ENCODE measurements at regions not wholly inside any gene's neighbourhood (a gene's known extent, or its start where the extent isn't known, plus 50 kb on each side); places are given as distances from the start of the nearest gene placed in this dataset.

- TF ChIP-seq CTCF (IDR thresholded peaks at IDR 0.05 in 2 of 3, conservative IDR thresholded peaks at IDR 0.05 in 1 of 3; ENCODE audit: borderline replicate concordance in 1 of 3, insufficient read depth in 1 of 3, low read depth in 2 of 3, low read length in 2 of 3) (no peak), ELF1 (IDR thresholded peaks at IDR 0.05; ENCODE audit: borderline replicate concordance, low read depth) (no peak), ZNF274 (IDR thresholded peaks at IDR 0.05; ENCODE audit: low read depth, low read length) (no peak), CBX3 (IDR thresholded peaks at IDR 0.05; ENCODE audit: low read depth) (no peak), EGR1 (IDR thresholded peaks at IDR 0.05; ENCODE audit: low read depth) (no peak), JUND (IDR thresholded peaks at IDR 0.05) (no peak)
Measured at GRCh38 chr6:1247056-1247455, 64.8 kb upstream of the FOXQ1 start (continued).

- Histone ChIP-seq H3K4me3 (replicated peaks in 1 of 2; ENCODE audit: low read depth in 1 of 2, low read length in 2 of 2) (no peak overlapping the region), H3K27ac (ENCODE audit: low read depth, low read length) (no peak overlapping the region), H3K4me1 (ENCODE audit: control insufficient read depth in 1 of 2, insufficient read depth in 2 of 2, low read length in 2 of 2) (no peaks in the 10 kb centered on the region), H2AFZ (ENCODE audit: low read depth, low read length, poor library complexity, severe bottlenecking) (no peak overlapping the region), H3K9ac (ENCODE audit: low read length) (no peak overlapping the region), H4K20me1 (ENCODE audit: insufficient read depth) (no peaks in the 10 kb centered on the region), H3K27me3 (ENCODE audit: insufficient read depth, low read length) (no peaks in the 10 kb centered on the region), H3K9me3 (ENCODE audit: control insufficient read depth in 1 of 2, insufficient read depth in 1 of 2, low read depth in 1 of 2, low read length in 2 of 2) (no peaks in the 10 kb centered on the region), H3K9me2 (ENCODE audit: insufficient read depth) (no peaks in the 10 kb centered on the region), H3K79me2 (ENCODE audit: insufficient read depth, low read length) (no peaks in the 10 kb centered on the region), H3K4me2 (ENCODE audit: low read length) (no peak overlapping the region), H3K36me3 (ENCODE audit: control insufficient read depth in 1 of 2, insufficient read depth in 2 of 2, low read length in 2 of 2) (no peaks in the 10 kb centered on the region)
- ChIA-PET RAD21 (ENCODE audit: low non-redundant PET in 1 of 2, low total read pairs in 2 of 2, uncharacterized antibody in 2 of 2, unreplicated experiment in 2 of 2) (no interaction called here), POLR2A (no interaction called here), CTCF (no interaction called here)
- TF ChIP-seq FOSL1 (IDR thresholded peaks at IDR 0.05; ENCODE audit: low read depth) (no peak), EZH2 (IDR thresholded peaks at IDR 0.05) (no peak), ELF1 (IDR thresholded peaks at IDR 0.05; ENCODE audit: borderline replicate concordance, low read depth) (no peak), ZFX (IDR thresholded peaks at IDR 0.05) (no peak), EZH2phosphoT487 (IDR thresholded peaks at IDR 0.05; ENCODE audit: borderline replicate concordance) (no peak), REST (IDR thresholded peaks at IDR 0.05; ENCODE audit: low read depth) (no peak), SIN3A (IDR thresholded peaks at IDR 0.05; ENCODE audit: low read depth) (no peak)
- intact Hi-C loops (cut with micrococcal nuclease) = no loop called here
- DNase-seq (ENCODE audit: low read depth, low spot score) = no peak
- BruUV-seq (replicated peaks) = no TSS peak
- no peak for ATAC-seq
Measured at GRCh38 chr6:1244941-1245340, 67.0 kb upstream of the FOXQ1 start.
